ENCODE measurements at regions not wholly inside any gene's neighbourhood (a gene's known extent, or its start where the extent isn't known, plus 50 kb on each side); places are given as distances from the start of the nearest gene placed in this dataset.

GRCh38 chr2:42864641-42865280, 72.4 kb upstream of the HAAO start:
- no peak for DNase-seq

- no peak for DNase-seq
Measured at GRCh38 chr2:42864222-42864621, 71.8 kb upstream of the HAAO start.

GRCh38 chr2:42863751-42864150, 71.4 kb upstream of the HAAO start:
- no peak for DNase-seq

GRCh38 chr2:42863320-42863719, 70.9 kb upstream of the HAAO start:
- DNase-seq, result no peak

- DNase-seq, result no peak
Measured at GRCh38 chr2:42862669-42863185, 70.3 kb upstream of the HAAO start.

GRCh38 chr2:42861321-42861720, 68.9 kb upstream of the HAAO start:
- no peak for DNase-seq

- DNase-seq, result no peak
Measured at GRCh38 chr2:42860319-42861094, 68.1 kb upstream of the HAAO start.

GRCh38 chr2:42859791-42860190, 67.4 kb upstream of the HAAO start:
- no peak for DNase-seq

- DNase-seq, result peak; percentile 12 to 67
Measured at GRCh38 chr2:42859006-42859552, 66.7 kb upstream of the HAAO start.

- DNase-seq, result no peak
Measured at GRCh38 chr2:42858140-42859005, 66.0 kb upstream of the HAAO start.

- no peak for DNase-seq
Measured at GRCh38 chr2:42856891-42857632, 64.7 kb upstream of the HAAO start.

GRCh38 chr2:42856106-42856860, 63.9 kb upstream of the HAAO start:
- DNase-seq, result no peak

- DNase-seq, result no peak
Measured at GRCh38 chr2:42855221-42855970, 63.0 kb upstream of the HAAO start.

GRCh38 chr2:42854207-42854818, 61.9 kb upstream of the HAAO start:
- DNase-seq, result no peak

GRCh38 chr2:42853549-42854206, 61.3 kb upstream of the HAAO start:
- no peak for DNase-seq

GRCh38 chr2:42852798-42853197, 60.4 kb upstream of the HAAO start:
- DNase-seq, result no peak

- no peak for DNase-seq
Measured at GRCh38 chr2:42851740-42852250, 59.4 kb upstream of the HAAO start.

GRCh38 chr2:42851186-42851585, 58.8 kb upstream of the HAAO start:
- no peak for DNase-seq

- no peak for DNase-seq
Measured at GRCh38 chr2:42850016-42850805, 57.8 kb upstream of the HAAO start.
